ENCODE measurements at regions not wholly inside any gene's neighbourhood (a gene's known extent, or its start where the extent isn't known, plus 50 kb on each side); places are given as distances from the start of the nearest gene placed in this dataset.

- TF ChIP-seq ARNTL (CRISPR knock-in tag; IDR thresholded peaks at IDR 0.05; ENCODE audit: borderline replicate concordance, low read depth): no peak
- TF ChIP-seq ZFP3 (CRISPR knock-in tag; IDR thresholded peaks at IDR 0.05): no peak
- no peak for ATAC-seq
Measured at GRCh38 chr15:39399600-39399999, 181.3 kb upstream of the THBS1 start.

- TF ChIP-seq, protein P1, sequence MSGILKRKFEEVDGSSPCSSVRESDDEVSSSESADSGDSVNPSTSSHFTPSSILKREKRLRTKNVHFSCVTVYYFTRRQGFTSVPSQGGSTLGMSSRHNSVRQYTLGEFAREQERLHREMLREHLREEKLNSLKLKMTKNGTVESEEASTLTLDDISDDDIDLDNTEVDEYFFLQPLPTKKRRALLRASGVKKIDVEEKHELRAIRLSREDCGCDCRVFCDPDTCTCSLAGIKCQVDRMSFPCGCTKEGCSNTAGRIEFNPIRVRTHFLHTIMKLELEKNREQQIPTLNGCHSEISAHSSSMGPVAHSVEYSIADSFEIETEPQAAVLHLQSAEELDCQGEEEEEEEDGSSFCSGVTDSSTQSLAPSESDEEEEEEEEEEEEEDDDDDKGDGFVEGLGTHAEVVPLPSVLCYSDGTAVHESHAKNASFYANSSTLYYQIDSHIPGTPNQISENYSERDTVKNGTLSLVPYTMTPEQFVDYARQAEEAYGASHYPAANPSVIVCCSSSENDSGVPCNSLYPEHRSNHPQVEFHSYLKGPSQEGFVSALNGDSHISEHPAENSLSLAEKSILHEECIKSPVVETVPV (CRISPR knock-in tag; IDR thresholded peaks at IDR 0.05): no peak
- TF ChIP-seq, protein P2, sequence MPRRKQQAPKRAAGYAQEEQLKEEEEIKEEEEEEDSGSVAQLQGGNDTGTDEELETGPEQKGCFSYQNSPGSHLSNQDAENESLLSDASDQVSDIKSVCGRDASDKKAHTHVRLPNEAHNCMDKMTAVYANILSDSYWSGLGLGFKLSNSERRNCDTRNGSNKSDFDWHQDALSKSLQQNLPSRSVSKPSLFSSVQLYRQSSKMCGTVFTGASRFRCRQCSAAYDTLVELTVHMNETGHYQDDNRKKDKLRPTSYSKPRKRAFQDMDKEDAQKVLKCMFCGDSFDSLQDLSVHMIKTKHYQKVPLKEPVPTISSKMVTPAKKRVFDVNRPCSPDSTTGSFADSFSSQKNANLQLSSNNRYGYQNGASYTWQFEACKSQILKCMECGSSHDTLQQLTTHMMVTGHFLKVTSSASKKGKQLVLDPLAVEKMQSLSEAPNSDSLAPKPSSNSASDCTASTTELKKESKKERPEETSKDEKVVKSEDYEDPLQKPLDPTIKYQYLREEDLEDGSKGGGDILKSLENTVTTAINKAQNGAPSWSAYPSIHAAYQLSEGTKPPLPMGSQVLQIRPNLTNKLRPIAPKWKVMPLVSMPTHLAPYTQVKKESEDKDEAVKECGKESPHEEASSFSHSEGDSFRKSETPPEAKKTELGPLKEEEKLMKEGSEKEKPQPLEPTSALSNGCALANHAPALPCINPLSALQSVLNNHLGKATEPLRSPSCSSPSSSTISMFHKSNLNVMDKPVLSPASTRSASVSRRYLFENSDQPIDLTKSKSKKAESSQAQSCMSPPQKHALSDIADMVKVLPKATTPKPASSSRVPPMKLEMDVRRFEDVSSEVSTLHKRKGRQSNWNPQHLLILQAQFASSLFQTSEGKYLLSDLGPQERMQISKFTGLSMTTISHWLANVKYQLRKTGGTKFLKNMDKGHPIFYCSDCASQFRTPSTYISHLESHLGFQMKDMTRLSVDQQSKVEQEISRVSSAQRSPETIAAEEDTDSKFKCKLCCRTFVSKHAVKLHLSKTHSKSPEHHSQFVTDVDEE (CRISPR knock-in tag; IDR thresholded peaks at IDR 0.05): no peak
- no peak for TF ChIP-seq ZFP3 (CRISPR knock-in tag; IDR thresholded peaks at IDR 0.05)
- no peak for TF ChIP-seq POU6F1 (CRISPR knock-in tag; IDR thresholded peaks at IDR 0.05; ENCODE audit: borderline replicate concordance, low read depth)
- no peak for TF ChIP-seq PPARA (CRISPR knock-in tag; IDR thresholded peaks at IDR 0.05; ENCODE audit: borderline replicate concordance)
- TF ChIP-seq ZC3H10 (CRISPR knock-in tag; IDR thresholded peaks at IDR 0.05): no peak
- no peak for TF ChIP-seq CREB5 (CRISPR knock-in tag; IDR thresholded peaks at IDR 0.05; ENCODE audit: low read depth)
- TF ChIP-seq, protein P3, sequence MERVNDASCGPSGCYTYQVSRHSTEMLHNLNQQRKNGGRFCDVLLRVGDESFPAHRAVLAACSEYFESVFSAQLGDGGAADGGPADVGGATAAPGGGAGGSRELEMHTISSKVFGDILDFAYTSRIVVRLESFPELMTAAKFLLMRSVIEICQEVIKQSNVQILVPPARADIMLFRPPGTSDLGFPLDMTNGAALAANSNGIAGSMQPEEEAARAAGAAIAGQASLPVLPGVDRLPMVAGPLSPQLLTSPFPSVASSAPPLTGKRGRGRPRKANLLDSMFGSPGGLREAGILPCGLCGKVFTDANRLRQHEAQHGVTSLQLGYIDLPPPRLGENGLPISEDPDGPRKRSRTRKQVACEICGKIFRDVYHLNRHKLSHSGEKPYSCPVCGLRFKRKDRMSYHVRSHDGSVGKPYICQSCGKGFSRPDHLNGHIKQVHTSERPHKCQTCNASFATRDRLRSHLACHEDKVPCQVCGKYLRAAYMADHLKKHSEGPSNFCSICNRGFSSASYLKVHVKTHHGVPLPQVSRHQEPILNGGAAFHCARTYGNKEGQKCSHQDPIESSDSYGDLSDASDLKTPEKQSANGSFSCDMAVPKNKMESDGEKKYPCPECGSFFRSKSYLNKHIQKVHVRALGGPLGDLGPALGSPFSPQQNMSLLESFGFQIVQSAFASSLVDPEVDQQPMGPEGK (CRISPR knock-in tag; IDR thresholded peaks at IDR 0.05; ENCODE audit: borderline replicate concordance): no peak
- no peak for TF ChIP-seq SNAI2 (CRISPR knock-in tag; IDR thresholded peaks at IDR 0.05)
- no peak for TF ChIP-seq ZNF70 (CRISPR knock-in tag; IDR thresholded peaks at IDR 0.05)
- TF ChIP-seq TCF4 (CRISPR knock-in tag; IDR thresholded peaks at IDR 0.05; ENCODE audit: borderline replicate concordance): no peak
- TF ChIP-seq CSDC2 (CRISPR knock-in tag; IDR thresholded peaks at IDR 0.05): no peak
- no peak for TF ChIP-seq BACH2 (CRISPR knock-in tag; IDR thresholded peaks at IDR 0.05; ENCODE audit: borderline replicate concordance)
- TF ChIP-seq ZFP30 (CRISPR knock-in tag; IDR thresholded peaks at IDR 0.05): no peak
- no peak for TF ChIP-seq GLIS3 (CRISPR knock-in tag; IDR thresholded peaks at IDR 0.05)
- no peak for TF ChIP-seq OSR1 (CRISPR knock-in tag; IDR thresholded peaks at IDR 0.05)
- TF ChIP-seq ARNTL (CRISPR knock-in tag; IDR thresholded peaks at IDR 0.05; ENCODE audit: borderline replicate concordance, low read depth): no peak
- no peak for TF ChIP-seq ISL1 (CRISPR knock-in tag; IDR thresholded peaks at IDR 0.05)
- TF ChIP-seq RARB (CRISPR knock-in tag; IDR thresholded peaks at IDR 0.05): no peak
- no peak for ATAC-seq
Measured at GRCh38 chr15:39400002-39400401, 180.9 kb upstream of the THBS1 start.

DNA sequence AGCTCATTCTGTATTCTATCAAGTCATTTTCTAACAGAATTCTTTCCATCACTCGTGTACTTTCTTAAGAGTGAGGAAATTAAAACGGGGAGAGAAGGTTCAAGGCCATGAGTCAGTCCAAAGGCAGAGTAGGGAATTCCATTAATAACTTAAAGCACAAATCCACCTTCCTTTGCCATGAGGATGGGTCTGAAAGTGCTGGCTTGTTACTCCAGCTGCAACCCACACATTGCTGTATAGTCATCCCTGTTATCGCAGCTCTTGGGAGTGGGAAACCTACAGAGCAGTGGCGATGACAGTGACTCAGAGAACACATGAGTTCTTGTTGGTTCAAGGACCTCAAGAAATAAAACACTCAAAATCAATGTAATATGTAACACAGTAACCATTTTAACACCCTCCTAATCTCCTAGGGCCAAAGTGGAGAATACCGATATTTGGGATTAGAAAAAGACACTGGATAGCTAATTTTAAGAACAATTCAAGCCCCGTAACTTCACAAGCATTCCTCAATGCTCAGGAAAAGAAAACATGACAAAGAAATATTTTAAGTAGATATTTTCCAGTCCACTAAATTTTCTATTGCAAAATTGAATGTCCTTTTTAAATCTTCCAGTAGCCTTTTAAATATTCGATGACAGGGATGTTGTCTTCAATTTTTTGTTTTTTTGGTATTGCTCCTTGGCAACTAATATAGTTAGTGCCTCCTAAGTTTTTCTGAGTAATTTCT, 179.9 kb upstream of the THBS1 start:
- TF ChIP-seq GLIS3 (CRISPR knock-in tag; IDR thresholded peaks at IDR 0.05): no peak
- no peak for TF ChIP-seq ZFP3 (CRISPR knock-in tag; IDR thresholded peaks at IDR 0.05)
- no peak for TF ChIP-seq TCF4 (CRISPR knock-in tag; IDR thresholded peaks at IDR 0.05; ENCODE audit: borderline replicate concordance)
- TF ChIP-seq ISL1 (CRISPR knock-in tag; IDR thresholded peaks at IDR 0.05): peak; percentile 66
- ATAC-seq: no peak
